Esophagus mucosa (tissue), 1 donor: ENCODE measurements at regions not wholly inside any gene's neighbourhood (a gene's known extent, or its start where the extent isn't known, plus 50 kb on each side); places are given as distances from the start of the nearest gene placed in this dataset.
"Not testable (repeated sequence)": the region's sequence is repeated elsewhere in the genome, so short reads cannot be mapped to it uniquely, and the experiment has no call there.

ENCODE experiments used
- ATAC-seq: fragments of 200-7000 bp; cut with Tn5 transposase; one replicate; pipeline ENCODE4 v1.9.1; 2020
- donor health status: DM: yes; HTN: yes; CAD: no.

DNA sequence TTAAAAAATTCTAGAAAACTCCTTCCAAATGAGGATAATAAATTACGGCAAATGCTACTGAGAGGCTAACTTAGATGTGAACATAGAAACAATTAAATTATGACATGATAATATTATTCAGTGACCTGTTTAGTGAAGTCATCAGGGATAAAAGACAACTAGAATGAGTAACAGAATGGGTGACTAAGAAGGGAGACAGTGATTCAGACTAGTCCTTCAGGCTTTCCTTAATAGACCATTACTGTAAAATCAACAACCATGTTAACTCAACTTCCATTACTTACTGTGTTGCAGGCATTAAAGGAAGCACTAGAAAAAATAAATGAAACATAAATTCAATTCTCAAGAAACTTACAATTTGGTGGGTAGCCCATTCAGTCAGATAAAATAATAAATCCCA is 543.9 kb upstream of the LRFN5 start:
- no peak for ATAC-seq

GRCh38 chr14:41055589-41055988 is 551.1 kb upstream of the LRFN5 start:
- no peak for ATAC-seq

- ATAC-seq: no peak
These were observed 554.9 kb upstream of the LRFN5 start for GRCh38 chr14:41051801-41052200.

- ATAC-seq: no peak
These were observed 558.9 kb upstream of the LRFN5 start for GRCh38 chr14:41047763-41048162.

DNA sequence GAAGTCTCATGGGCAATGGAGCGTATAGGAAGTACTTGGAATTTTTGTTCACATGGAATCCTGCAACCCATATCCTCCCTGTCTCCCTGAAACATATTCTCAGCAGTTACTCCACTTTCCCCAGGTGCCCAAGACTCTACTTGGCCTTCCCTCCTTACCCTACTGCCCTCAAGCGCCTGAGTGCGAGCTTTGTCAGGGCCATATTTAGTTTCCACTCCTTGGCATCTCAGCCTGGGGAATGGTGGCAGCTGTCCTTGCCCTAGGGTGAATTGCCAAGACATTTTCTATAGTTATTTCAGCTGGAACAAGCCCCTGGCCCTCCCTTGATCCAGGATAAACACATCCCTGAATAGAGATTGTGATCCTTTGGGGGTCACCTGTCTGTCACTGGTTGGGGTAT is 569.3 kb upstream of the LRFN5 start:
- ATAC-seq: no peak

- ATAC-seq: no peak
These were observed 571.7 kb upstream of the LRFN5 start for GRCh38 chr14:41034969-41035368.

GRCh38 chr14:41022932-41023331 is 583.7 kb upstream of the LRFN5 start:
- no peak for ATAC-seq

DNA sequence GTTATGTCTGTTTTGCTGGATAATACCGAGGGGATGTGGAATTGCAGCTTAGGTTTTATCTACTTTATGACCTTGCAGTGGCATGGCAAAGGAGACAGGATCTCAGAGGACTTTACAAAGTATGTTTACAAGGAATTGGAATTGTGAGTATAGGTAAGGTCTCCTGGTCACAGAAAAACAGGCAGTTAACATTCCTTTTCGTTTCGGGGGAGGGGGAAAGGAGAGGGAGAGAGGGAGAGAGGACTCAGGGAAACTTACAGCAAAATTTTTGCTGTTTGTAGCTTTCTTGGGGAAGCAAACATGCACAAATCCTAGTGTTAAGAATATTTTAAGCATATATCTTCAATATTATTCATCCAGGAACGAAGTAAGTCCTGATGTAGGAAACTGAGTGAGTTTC is 590.5 kb upstream of the LRFN5 start:
- no peak for ATAC-seq

GRCh38 chr14:41000350-41000749 is 606.3 kb upstream of the LRFN5 start:
- ATAC-seq: no peak

- ATAC-seq: no peak
These were observed 617.4 kb upstream of the LRFN5 start for GRCh38 chr14:40989260-40989659.

GRCh38 chr14:40987481-40987880 is 619.2 kb upstream of the LRFN5 start:
- no peak for ATAC-seq

GRCh38 chr14:40986655-40987054 is 620.0 kb upstream of the LRFN5 start:
- ATAC-seq: no peak

- no peak for ATAC-seq
These were observed 621.1 kb upstream of the LRFN5 start for GRCh38 chr14:40985584-40985983.

DNA sequence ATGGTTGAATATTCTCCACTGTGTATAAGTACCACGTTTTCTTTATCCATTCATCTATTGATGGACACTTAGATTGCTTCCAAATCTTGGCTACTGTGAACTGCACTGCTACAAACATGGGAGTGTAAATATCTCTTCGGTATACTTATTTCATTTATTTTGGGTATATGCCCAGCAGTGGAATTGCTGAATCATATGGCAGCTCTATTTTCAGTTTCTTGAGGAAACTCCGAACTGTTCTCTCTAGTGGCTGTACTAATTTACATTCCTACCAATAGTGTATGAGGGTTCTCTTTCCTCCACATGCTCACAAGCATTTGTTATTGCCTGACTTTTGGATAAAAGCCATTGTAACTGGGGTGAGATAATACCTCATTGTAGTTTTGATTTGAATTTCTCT is 623.1 kb upstream of the LRFN5 start:
- ATAC-seq: no peak

GRCh38 chr14:40981247-40981646 is 625.4 kb upstream of the LRFN5 start:
- no peak for ATAC-seq

DNA sequence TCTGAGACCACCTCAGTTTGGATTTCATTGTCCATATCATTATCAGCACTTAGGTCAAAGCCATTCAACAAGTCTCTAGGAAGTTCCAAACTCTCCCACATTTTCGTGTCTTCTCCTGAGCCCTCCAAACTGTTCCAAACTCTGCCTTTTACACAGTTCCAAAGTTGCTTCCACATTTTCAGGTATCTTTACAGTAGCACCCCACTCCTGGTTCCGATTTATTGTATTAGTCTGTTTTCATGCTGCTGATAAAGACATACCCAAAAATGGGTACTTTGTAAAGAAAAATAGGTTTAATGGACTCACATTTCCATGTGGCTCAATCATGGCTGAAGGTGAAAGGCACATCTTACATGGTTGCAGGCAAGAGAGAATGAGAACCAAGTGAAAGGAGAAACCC is 646.4 kb upstream of the LRFN5 start:
- not testable (repeated sequence) for ATAC-seq

- no peak for ATAC-seq
These were observed 651.6 kb upstream of the LRFN5 start for GRCh38 chr14:40955131-40955505.

DNA sequence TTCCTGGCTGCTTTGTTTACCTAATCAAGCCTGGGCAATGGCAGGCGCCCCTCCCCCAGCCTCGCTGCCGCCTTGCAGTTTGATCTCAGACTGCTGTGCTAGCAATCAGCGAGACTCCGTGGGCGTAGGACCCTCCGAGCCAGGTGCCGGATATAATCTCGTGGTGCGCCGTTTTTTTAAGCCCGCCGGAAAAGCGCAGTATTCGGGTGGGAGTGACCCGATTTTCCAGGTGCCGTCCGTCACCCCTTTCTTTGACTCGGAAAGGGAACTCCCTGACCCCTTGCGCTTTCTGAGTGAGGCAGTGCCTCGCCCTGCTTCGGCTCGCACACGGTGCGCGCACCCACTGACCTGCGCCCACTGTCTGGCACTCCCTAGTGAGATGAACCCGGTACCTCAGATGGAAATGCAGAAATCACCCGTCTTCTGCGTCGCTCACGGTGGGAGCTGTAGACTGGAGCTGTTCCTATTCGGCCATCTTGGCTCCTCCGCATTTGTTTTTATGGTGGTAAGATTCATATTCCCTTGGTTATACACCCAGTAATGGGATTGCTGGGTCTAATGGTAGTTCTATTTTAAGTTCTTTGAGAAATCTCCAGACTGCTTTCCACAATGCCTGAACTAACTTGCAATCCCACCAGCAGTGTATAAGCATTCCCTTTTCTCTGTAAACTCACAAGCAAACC is 652.1 kb upstream of the LRFN5 start:
- ATAC-seq: not testable (repeated sequence)

DNA sequence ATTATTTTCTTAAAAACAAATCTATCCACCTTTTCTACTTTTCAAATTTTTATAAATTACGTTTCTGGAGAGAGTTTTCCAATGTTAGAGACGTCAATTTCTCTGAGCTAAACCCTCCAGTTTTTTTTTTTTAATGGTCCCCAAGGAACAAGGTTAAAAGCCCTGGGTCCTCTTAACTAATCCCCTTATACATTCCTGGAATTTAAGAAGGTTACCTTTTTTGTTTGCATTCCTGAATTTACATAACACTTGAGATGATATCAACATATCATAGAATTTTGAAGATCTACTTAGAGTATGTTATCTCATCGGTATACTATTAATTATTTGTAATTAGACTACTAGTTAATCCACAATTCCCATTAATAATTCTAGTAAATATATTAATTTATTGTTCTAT is 662.2 kb upstream of the LRFN5 start:
- no peak for ATAC-seq

GRCh38 chr14:40936861-40937260 is 669.8 kb upstream of the LRFN5 start:
- no peak for ATAC-seq

GRCh38 chr14:40920380-40920779 is 686.3 kb upstream of the LRFN5 start:
- ATAC-seq: no peak

DNA sequence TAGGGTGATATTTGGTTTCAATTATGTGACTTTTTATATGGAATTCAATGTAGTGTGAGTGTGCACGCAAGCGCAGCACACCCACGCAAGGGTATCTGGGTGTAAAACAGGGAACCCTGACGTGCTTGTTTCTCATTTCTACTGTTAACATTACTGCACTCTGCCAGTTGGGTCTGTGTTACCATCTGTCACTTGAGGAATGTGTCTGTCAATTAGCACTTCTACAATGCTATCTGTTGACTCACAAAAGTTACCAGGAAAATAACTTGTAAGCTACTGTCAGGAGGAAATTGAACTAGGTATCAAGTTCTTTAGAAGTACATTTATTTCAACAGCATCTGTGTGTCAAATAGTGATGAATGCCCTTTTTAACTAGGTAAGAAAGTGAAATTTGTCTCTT is 695.5 kb upstream of the LRFN5 start:
- ATAC-seq: no peak

DNA sequence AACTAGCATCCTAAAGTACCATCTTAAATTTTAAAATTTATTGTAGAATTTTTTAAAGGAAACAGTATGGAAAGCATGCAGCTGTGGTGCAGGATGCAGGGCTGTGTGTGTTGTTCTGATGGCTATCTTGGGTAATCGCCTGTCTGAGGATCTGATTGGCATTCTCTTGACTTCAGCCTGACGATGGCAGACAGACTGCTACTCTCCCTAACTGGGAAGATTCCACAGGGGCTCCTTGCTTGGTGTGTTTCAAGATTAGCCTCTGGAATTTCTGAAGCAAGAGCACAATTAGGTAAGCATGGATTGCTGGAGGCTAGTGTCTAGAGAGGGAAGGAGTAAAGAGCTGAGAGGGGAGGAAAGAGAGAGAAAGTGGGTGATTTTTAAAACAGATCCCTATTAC is 696.8 kb upstream of the LRFN5 start:
- no peak for ATAC-seq

GRCh38 chr14:40903709-40904108 is 703.0 kb upstream of the LRFN5 start:
- ATAC-seq: no peak

- no peak for ATAC-seq
These were observed 707.2 kb upstream of the LRFN5 start for GRCh38 chr14:40899435-40899834.
